HCT116 (cell line): ENCODE measurements at regions not wholly inside any gene's neighbourhood (a gene's known extent, or its start where the extent isn't known, plus 50 kb on each side); places are given as distances from the start of the nearest gene placed in this dataset.

Experiments used
- ATAC-seq: fragments of 200-7000 bp; cut with Tn5 transposase; 2 replicates; pipeline ENCODE4 v1.9.1; 2020; ENCODE audit warnings: mild to moderate bottlenecking, moderate library complexity
- BruUV-seq: library from RNA; stranded (reverse); fragments of 400-500 nt; replicated peaks from 2 replicates; lab custom pipeline; 2021; lab: Mats Ljungman, UMichigan
- CTCF ChIA-PET: fragments of 300-600 bp; sonication (Branson Sonifier 250); formaldehyde crosslinking; loops from one replicate; lab custom pipeline; 2021; ENCODE audit warnings: antibody characterized with exemption; lab: Charles Lee
- POLR2A ChIA-PET: fragments of 300-600, 350-600 bp; sonication (Branson Sonifier 250); formaldehyde crosslinking; loops from one replicate; lab custom pipeline; 2021; ENCODE audit warnings: antibody characterized with exemption; lab: Charles Lee
- RAD21 ChIA-PET, 2 experiments: fragments of 300-600 bp; sonication (Branson Sonifier 250); formaldehyde crosslinking; loops; one replicate each; lab custom pipeline; 2023; ENCODE audit warnings: low total read pairs in 2 of 2; ENCODE audit not compliant: uncharacterized antibody in 2 of 2, unreplicated experiment in 2 of 2, low non-redundant PET in 1 of 2; lab: Charles Lee
- DNase-seq: peaks from one replicate; pipeline ENCODE4 v3.0.0-alpha.2; 2010; ENCODE audit warnings: low read depth, low spot score
- H2AFZ ChIP-seq: fragments of 200-600 bp; shearing (Covaris generic), sonication (generic); 2 replicates; pipeline ENCODE4 v1.6.1; 2017; ENCODE audit warnings: low read depth, mixed run types, mixed read lengths, antibody characterized with exemption, low read length; ENCODE audit not compliant: poor library complexity, severe bottlenecking
- H3K27ac ChIP-seq: 2 replicates; pipeline ENCODE4 v1.5.1; 2012; ENCODE audit warnings: low read depth, low read length
- H3K27me3 ChIP-seq: fragments of 200-600 bp; sonication (generic); 2 replicates; pipeline ENCODE4 v1.6.1; 2016; ENCODE audit warnings: mixed run types, low read length, mixed read lengths; ENCODE audit not compliant: insufficient read depth
- H3K36me3 ChIP-seq, 2 experiments: fragments of 200-500 bp in 1 of 2; fragments of 200-600 bp in 1 of 2; sonication (Bioruptor generic) in 1 of 2; sonication (generic) in 1 of 2; 2 replicates each; pipeline versions ENCODE4 v1.5.1 to v1.6.1; 2014 to 2016; ENCODE audit warnings: low read length in 2 of 2, inconsistent platforms in 1 of 2, mixed read lengths in 1 of 2, mixed run types in 1 of 2; ENCODE audit not compliant: insufficient read depth in 2 of 2, control insufficient read depth in 1 of 2
- H3K4me1 ChIP-seq, 2 experiments: fragments of 200-600 bp in 1 of 2; sonication (generic) in 1 of 2; 2 replicates each; pipeline versions ENCODE4 v1.5.1 to v1.6.1; 2012 to 2017; ENCODE audit warnings: low read length in 2 of 2, inconsistent platforms in 1 of 2, mild to moderate bottlenecking in 1 of 2, mixed read lengths in 1 of 2, mixed run types in 1 of 2, moderate library complexity in 1 of 2; ENCODE audit not compliant: insufficient read depth in 2 of 2, control insufficient read depth in 1 of 2
- H3K4me2 ChIP-seq: fragments of 200-600 bp; sonication (generic); 2 replicates; pipeline ENCODE4 v1.6.1; 2017; ENCODE audit warnings: mixed run types, low read length, mixed read lengths
- H3K4me3 ChIP-seq, 2 experiments: fragments of 200-600 bp in 1 of 2; sonication (generic) in 1 of 2; replicated peaks in 1 of 2; 2 replicates each; pipeline ENCODE4 v1.5.1; 2011 to 2016; ENCODE audit warnings: low read length in 2 of 2, control low read depth in 1 of 2, low read depth in 1 of 2, mild to moderate bottlenecking in 1 of 2, mixed read lengths in 1 of 2, mixed run types in 1 of 2
- H3K79me2 ChIP-seq: fragments of 200-600 bp; sonication (generic); 2 replicates; pipeline ENCODE4 v1.6.1; 2017; ENCODE audit warnings: mild to moderate bottlenecking, mixed run types, low read length, moderate library complexity, mixed read lengths; ENCODE audit not compliant: insufficient read depth
- H3K9ac ChIP-seq: fragments of 200-600 bp; sonication (generic); 2 replicates; pipeline ENCODE4 v1.6.1; 2016; ENCODE audit warnings: low read length, mixed read lengths
- H3K9me2 ChIP-seq: fragments of 200-600 bp; sonication (generic), shearing (Covaris generic); 2 replicates; pipeline ENCODE4 v1.6.1; 2017; ENCODE audit warnings: mixed run types, mild to moderate bottlenecking, moderate library complexity; ENCODE audit not compliant: insufficient read depth
- H3K9me3 ChIP-seq, 2 experiments: fragments of 200-500 bp in 1 of 2; fragments of 200-600 bp in 1 of 2; sonication (Bioruptor generic) in 1 of 2; sonication (generic) in 1 of 2; 2 replicates each; pipeline ENCODE4 v1.6.1; 2014 to 2017; ENCODE audit warnings: low read length in 2 of 2, mixed read lengths in 2 of 2, inconsistent platforms in 1 of 2, low read depth in 1 of 2, mild to moderate bottlenecking in 1 of 2, mixed run types in 1 of 2, moderate library complexity in 1 of 2; ENCODE audit not compliant: control insufficient read depth in 1 of 2, insufficient read depth in 1 of 2
- H4K20me1 ChIP-seq: fragments of 200-600 bp; sonication (generic), shearing (Covaris generic); 2 replicates; pipeline ENCODE4 v1.6.1; 2017; ENCODE audit warnings: mixed run types, mild to moderate bottlenecking, moderate library complexity; ENCODE audit not compliant: insufficient read depth
- ATF3 ChIP-seq: IDR thresholded peaks from 2 replicates; pipeline ENCODE4 v1.6.1; 2012
- CBX3 ChIP-seq: IDR thresholded peaks from 2 replicates; pipeline ENCODE4 v1.6.1; 2012; ENCODE audit warnings: low read depth
- CTCF ChIP-seq, 3 experiments: fragments of 200-600 bp in 1 of 3; sonication (generic) in 1 of 3; IDR thresholded peaks in 2 of 3; conservative IDR thresholded peaks in 1 of 3; 2 replicates each; pipeline ENCODE4 v1.5.1; 2012 to 2017; ENCODE audit warnings: low read depth in 2 of 3, low read length in 2 of 3, antibody characterized with exemption in 1 of 3, borderline replicate concordance in 1 of 3, control low read depth in 1 of 3, mild to moderate bottlenecking in 1 of 3, mixed read lengths in 1 of 3, mixed run types in 1 of 3, moderate library complexity in 1 of 3; ENCODE audit not compliant: insufficient read depth in 1 of 3
- EGR1 ChIP-seq: IDR thresholded peaks from 2 replicates; pipeline ENCODE4 v1.6.1; 2012; ENCODE audit warnings: low read depth
- POLR2AphosphoS5 ChIP-seq: IDR thresholded peaks from 2 replicates; pipeline ENCODE4 v1.6.1; 2011; ENCODE audit warnings: mild to moderate bottlenecking, low read depth, low read length, moderate library complexity
- REST ChIP-seq: IDR thresholded peaks from 2 replicates; pipeline ENCODE4 v1.6.1; 2012; ENCODE audit warnings: low read depth
- SIN3A ChIP-seq: IDR thresholded peaks from 2 replicates; pipeline ENCODE4 v1.6.1; 2012; ENCODE audit warnings: low read depth
- SRF ChIP-seq: IDR thresholded peaks from 2 replicates; pipeline ENCODE4 v1.6.1; 2012; ENCODE audit warnings: low read depth
- TCF7L2 ChIP-seq: IDR thresholded peaks from 2 replicates; pipeline ENCODE4 v1.7.0; 2011; ENCODE audit warnings: borderline replicate concordance, inconsistent platforms; ENCODE audit not compliant: insufficient read depth, insufficient read length; ENCODE audit errors: extremely low read depth
- YY1 ChIP-seq: IDR thresholded peaks from 2 replicates; pipeline ENCODE4 v1.6.1; 2011; ENCODE audit warnings: low read length, low read depth, moderate library complexity, mild to moderate bottlenecking; ENCODE audit not compliant: insufficient replicate concordance; ENCODE audit errors: extremely low read depth
- ZBTB33 ChIP-seq: IDR thresholded peaks from 2 replicates; pipeline ENCODE4 v1.6.1; 2011; ENCODE audit warnings: mild to moderate bottlenecking, low read length, moderate library complexity; ENCODE audit not compliant: insufficient replicate concordance; ENCODE audit errors: extremely low read depth
- ZNF274 ChIP-seq: fragments of 200-500 bp; sonication (Bioruptor generic); IDR thresholded peaks from 2 replicates; pipeline ENCODE4 v1.6.1; 2014; ENCODE audit warnings: mild to moderate bottlenecking, low read depth, low read length, inconsistent platforms
- intact Hi-C: fragments of 100-400 bp; cut with micrococcal nuclease; formaldehyde crosslinking; loops from 2 replicates; pipeline ENCODE4 v1.10.0; 2022

- Histone ChIP-seq H3K27me3 (no peaks in the 10 kb centered on the region), H3K9me2 (no peaks in the 10 kb centered on the region), H4K20me1 (no peaks in the 10 kb centered on the region), H3K36me3 (no peaks in the 10 kb centered on the region), H3K4me2 (no peak overlapping the region), H3K4me1 (peaks cover 20 to 27% of the 10 kb centered on the region in 2 experiments), H3K9me3 (no peaks in the 10 kb centered on the region), H2AFZ (no peak overlapping the region), H3K27ac (no peak overlapping the region), H3K4me3 (no peak overlapping the region), H3K79me2 (no peaks in the 10 kb centered on the region), H3K9ac (no peak overlapping the region)
- ChIA-PET POLR2A (no interaction called here), RAD21 (no interaction called here), CTCF (no interaction called here)
- TF ChIP-seq POLR2AphosphoS5 (no peak), TCF7L2 (no peak)
- no peak for DNase-seq
- no TSS peak for BruUV-seq
- no peak for ATAC-seq
- intact Hi-C loops, result no loop called here
Observed at GRCh38 chr9:91116711-91117110, 245.0 kb downstream of the AUH start.

GRCh38 chr9:91117474-91117891 lies 244.2 kb downstream of the AUH start:
- DNase-seq (no peak), ATAC-seq (no peak)
- Histone ChIP-seq H3K4me1 (peaks cover 20 to 27% of the 10 kb centered on the region in 2 experiments), H3K27me3 (no peaks in the 10 kb centered on the region), H3K4me2 (no peak overlapping the region), H4K20me1 (no peaks in the 10 kb centered on the region), H3K9me2 (no peaks in the 10 kb centered on the region), H3K9ac (no peak overlapping the region), H3K79me2 (no peaks in the 10 kb centered on the region), H3K27ac (no peak overlapping the region), H3K4me3 (no peak overlapping the region), H2AFZ (no peak overlapping the region), H3K36me3 (no peaks in the 10 kb centered on the region), H3K9me3 (no peaks in the 10 kb centered on the region)
- ChIA-PET RAD21 (no interaction called here), CTCF (no interaction called here), POLR2A (no interaction called here)
- intact Hi-C loops, result no loop called here
- no TSS peak for BruUV-seq
- TF ChIP-seq SRF, result no peak
- no peak for TF ChIP-seq ZBTB33
- TF ChIP-seq CBX3, result no peak
- TF ChIP-seq ATF3, result no peak
- TF ChIP-seq ZNF274, result no peak
- TF ChIP-seq POLR2AphosphoS5, result no peak
- TF ChIP-seq SIN3A, result no peak
- TF ChIP-seq EGR1, result no peak
- no peak for TF ChIP-seq CTCF (IDR thresholded peaks at IDR 0.05 in 2 of 3, conservative IDR thresholded peaks at IDR 0.05 in 1 of 3; ENCODE audit: borderline replicate concordance in 1 of 3, insufficient read depth in 1 of 3, low read depth in 2 of 3, low read length in 2 of 3)
- TF ChIP-seq REST, result no peak
- TF ChIP-seq YY1, result no peak
